ENCODE measurements at regions not wholly inside any gene's neighbourhood (a gene's known extent, or its start where the extent isn't known, plus 50 kb on each side); places are given as distances from the start of the nearest gene placed in this dataset.

DNA sequence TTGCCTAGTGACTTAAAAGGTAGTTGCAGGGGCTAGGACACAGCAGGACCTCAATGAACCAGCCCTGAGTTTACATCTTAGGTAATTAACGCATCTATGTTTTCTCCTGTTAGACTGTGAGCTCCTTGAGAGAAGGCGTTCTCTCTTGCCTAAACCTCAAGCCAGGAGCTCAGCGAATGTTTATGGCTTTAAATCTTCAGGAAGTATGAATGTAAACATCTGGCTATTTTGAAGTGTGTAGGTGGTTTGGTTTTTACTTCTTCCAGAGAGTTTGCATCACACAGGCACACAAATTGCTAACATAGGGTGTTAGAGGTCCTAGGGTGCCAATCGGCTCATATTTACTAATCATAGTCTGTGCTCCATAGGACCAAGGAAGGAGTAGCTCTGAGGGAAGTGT is 387.7 kb upstream of the ZNF507 start:
- no peak for DNase-seq

DNA sequence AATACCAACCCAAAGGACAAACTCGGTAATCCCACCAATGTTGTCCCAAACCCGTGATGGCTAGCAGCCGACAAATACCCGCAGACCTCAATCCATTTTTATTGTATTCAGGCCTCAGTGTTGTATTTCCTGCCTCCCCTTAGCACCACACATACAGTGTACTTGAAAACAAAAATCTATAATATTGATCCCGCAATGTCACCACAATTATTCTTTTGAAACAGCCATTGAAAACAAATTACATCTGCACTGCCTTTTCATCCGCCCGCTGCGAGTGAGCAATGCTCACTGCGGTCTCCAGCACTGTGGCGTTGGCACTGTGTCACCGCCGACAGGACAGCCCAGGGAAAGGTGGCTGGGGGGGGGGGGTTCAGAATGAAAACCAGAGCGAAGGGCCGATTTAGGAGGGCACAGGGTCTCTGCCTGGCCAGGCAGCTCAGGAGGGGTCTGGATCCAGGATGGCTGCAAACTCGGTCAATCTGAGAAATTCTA is 385.8 kb upstream of the ZNF507 start:
- no peak for DNase-seq

DNA sequence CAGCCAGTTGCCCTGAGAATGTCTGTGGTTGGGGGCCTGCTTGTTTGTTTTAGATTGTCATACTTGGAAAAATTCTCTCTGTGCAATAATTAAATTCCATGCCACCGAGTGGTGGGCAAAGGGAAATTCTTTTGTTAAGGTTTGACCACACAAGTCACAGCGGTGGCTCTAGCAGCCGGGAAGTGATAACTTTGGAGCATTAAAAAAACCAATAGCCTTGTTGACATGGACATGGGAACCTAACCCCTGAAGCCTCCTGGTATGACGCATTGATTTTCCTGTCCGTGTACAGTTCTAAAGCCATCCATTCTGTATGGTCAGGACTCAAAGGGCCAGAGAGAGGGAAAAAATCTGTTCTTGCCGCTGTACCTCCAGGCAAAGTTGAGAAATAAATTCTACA is 384.9 kb upstream of the ZNF507 start:
- no peak for DNase-seq

DNA sequence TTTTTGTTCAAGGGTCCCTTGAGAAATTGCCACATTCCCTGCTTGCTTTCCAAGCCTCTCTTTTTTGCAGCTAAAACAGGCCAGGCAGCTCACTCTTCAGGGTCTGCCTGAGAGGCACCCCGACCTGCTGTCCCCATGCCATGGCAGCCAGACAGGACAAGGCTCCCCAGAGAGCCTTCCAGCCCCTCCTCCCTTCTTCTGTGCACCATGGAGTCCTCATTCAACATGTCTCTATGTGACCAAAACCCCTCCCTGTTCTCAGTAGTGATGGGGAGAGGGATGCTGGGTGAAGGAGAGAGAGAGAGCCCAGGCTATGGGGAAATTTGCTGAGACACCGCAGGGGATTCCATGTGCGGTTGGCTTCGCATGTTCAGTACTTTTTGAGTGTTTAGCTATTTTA is 384.2 kb upstream of the ZNF507 start:
- DNase-seq: no peak

DNA sequence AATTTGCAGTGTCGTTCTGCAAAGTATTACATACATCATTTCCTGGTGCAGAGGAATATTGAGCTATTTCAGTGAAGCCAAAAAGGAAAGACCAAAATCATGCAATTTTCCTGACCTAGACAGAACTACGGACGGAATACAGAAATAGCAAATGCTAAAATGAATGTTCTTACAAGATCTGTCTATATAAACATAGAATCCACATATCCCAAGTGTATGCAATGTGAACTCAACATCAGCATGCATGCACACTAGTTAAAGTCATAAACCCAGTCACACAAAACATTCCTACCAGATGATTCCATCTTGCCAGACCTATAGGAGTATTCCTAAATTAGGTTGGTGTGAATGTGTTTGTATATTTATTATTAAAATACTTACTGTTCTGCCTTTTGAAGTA is 383.7 kb upstream of the ZNF507 start:
- DNase-seq: no peak

DNA sequence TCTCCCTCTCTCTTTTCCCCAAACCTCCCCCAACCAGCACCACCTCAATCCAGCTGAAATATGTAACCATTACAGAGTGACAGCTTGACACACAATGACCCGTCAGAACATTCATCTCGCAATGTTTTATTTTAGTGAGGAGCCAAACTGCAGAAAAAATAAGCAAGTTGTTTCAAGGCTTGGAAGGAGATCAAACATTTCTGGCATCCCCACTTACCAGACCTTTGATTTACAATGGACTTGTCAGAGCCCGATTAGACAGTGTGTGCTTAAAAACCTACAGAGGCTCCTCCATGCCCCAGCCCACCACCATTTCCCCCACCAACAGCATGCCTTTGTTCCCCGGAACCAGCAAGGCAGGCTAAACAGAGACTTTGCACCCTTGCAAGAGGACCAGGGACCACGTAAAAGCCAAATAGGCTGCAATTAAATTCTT is 382.8 kb upstream of the ZNF507 start:
- DNase-seq: no peak

DNA sequence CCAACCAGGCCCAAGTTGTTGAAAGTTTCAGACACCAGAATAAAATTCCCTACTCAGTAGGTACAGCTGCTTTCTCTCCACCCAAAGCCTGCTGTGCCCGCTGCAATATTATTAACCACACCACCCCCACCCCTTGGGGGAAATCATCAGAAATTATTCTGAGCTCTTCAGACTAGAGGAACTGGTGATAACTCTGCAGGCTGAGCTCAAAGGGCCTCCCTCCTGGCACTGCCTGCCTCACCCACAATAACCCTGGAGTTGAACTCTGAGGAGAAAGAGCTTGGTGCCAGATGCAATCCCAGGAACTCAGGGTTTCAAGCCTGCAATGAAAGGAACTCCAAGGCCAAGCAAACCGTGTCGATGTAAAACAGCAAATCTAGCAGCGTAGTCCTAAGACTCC is 381.7 kb upstream of the ZNF507 start:
- DNase-seq: no peak

DNA sequence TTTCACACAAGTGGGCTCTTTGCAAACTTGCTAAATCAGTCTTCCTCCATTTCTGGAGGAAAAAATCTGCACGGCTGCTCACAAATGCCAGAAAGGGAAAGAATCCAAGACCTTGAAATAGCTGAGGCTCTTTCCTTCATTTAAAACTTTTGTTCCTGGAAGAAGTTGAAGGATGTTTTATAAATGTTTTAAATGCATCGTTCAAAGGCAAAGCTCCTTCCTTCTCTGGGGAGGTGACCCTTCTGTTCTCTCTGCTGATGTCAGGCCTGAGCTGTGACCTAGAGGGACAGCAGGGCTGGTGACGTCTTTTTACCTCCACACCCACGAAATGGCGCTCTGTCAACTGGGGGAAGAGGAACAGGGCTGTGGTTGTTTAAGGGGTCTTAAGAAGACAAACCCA is 376.4 kb upstream of the ZNF507 start:
- DNase-seq: no peak

DNA sequence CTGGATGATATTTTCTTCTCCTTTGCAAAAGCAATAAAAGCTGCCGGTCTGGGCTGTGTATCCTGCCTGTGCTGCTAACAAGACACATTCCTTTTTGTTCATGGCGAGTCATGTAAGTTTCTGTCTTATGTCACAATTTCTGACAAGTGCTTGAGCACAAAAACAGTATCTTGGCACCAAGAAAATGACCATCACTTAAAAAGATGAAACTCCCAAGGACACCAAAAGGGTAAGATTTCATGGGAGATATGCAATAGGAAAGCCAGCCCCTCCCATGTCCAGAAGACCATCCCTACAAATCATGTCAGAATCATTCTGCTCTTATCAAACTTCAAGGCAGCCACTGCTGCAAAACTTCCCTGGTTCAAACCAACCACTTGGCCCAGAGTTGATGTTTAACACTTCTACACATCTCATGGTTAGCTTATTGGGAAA is 375.4 kb upstream of the ZNF507 start:
- DNase-seq: no peak

DNA sequence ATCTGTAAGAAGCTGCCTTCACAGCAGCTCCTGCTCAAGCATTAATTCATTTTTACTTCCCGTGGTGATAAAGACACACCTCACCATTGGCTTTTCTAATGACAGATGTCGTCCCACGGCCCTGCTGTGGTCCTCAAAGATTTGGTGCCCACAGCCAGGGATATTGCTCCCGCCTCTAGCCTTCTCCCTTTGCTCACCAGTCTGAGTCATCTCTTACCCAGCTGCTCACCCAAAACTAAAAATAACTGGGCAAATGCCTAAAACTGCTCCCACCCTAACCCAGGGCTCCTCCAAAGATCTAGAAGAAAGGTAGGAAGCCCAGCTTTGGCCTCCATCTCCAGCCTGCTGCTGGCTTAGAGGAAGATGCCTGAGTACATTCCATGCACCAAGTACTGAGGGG is 371.1 kb upstream of the ZNF507 start:
- DNase-seq: no peak

DNA sequence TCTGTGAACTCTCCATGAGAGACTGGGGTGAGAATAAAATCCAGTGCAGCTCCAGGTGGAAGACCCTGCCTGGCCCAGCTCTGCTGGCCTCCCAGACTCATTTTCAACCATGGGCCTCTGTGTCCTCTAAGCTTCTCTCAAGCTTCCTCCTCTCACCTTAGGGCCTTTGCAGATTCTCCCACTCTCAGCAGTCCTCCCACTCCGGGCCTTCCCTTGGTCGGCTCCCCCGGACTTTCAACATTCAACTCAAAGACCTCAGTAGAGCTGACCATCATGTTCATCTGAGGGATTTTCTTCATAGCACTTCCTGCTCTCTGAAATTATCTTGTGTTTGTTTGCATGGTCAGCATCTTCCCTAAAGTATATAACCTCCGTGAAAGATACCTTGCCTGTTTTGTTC is 370.5 kb upstream of the ZNF507 start:
- no peak for DNase-seq

DNA sequence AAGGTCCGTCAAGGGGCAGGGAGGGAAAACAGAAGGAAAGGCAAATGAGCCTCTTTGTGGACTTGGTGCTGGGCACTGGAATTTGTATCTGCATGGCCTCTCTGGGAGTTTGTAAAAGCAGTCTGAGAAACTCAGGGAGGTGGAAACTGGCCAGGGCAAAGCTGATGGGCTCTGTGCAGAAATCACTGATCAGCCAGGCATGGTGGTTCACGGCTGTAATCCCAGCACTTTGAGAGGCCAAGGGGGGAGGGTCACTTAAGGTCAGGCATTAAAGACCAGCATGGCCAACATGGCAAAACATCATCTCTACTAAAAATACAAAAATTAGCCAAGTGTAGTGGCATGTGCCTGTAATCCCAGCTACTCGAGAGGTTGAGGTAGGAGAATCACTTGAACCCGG is 369.9 kb upstream of the ZNF507 start:
- DNase-seq: no peak

DNA sequence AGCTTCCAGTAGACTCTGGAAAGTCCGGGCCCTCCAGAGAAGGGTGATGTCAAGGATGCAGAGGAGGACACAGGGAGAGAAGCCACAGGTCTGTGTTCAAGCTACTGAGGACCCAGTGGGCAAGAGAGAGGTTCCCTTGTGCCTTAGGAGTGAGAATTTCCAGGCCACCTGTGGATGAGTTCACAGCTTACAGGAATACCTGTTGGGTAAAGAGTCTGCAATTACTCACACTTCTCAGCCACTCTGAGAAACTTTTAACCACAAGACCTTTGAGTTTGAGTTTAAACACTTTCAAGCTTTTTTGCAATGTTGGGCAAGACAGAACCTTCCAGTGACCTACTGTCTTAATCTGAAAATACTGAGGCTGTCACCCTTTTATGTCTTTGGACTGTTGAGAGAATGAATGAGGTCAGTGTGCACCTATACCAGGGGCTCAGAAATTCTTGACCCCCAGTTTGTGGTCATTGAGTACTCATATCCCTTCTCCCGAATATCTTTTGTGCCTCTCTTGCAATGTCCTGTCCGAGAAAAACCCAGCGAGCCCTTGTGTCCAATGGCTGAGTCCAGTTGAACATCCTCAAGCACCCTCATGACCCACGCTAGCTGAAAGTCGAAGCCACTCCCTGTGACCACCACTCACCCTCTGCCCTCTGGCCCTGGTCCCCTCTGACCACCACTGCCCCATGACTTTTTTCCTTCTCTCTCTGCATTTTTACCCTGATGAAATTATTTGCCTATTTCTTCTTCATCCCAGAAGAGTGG is 368.5 kb upstream of the ZNF507 start:
- DNase-seq: no peak

DNA sequence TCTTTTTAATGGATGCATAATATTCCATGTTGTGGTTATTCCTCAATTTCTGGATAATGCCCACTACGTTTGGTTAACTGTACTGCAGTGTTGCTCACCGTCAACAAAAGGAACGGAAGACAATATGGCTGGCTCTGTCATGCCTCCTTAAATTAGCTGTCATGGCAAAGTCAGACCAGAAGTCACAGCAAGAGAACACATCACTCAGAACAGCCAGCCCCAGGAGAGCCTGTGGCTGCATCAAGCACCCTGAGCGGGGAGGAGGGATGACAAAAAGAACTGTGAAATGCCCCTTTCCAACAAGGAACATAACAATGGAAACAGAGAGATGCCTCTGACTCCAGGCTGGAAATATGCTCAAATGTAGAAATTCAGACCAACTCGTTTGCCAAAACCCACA is 366.0 kb upstream of the ZNF507 start:
- DNase-seq: no peak

DNA sequence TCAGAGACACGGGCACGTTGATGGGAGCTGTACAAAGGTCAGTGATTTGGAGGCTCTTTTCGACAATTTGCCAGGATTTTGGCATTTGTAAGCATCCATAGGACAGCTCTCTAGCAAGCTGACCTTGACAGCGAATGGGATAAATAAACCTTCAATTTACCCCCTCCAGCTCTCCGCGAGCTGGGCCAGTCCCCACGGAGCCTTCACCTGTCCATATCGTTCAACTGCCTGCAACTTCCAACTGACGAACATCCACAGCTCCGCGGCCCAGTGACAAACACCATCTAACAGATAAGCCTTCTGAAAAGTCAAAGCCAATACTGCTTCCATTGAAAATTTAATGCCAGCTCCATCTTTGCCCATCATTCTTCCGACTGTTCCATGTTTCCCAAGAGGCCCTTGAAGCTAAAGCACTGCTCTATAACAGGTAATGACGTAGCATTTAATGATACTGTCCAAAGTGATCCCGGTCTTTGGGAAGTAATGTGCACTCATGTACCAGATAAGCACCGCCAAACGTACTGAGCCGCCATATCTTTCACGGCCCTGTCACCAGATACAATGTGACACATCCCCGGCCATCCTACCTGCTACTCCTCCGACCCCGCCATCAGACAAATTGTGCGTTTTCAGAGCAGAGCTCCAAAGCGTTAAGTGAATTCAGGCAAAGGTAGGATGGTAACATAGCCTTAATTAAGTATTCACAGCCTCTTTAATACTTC is 365.3 kb upstream of the ZNF507 start:
- DNase-seq: no peak

DNA sequence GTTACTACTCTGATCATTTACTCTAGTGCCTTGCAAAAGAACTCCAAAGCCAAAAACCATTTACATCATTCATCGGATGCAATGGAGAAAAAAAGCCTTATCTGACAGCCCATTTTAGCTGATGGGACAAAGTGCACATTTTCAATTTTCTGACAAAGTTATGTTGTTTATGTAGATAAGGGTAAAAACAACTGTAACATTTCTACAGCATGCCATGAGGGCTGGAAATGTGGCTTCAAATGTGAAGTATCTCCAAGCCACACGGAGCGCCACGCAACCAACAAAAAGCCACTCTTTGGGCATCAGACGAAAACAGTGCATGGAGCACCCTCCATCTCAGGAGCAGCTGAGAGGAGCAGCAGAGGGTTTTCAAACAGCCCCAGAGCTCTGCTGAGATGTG is 364.6 kb upstream of the ZNF507 start:
- no peak for DNase-seq

DNA sequence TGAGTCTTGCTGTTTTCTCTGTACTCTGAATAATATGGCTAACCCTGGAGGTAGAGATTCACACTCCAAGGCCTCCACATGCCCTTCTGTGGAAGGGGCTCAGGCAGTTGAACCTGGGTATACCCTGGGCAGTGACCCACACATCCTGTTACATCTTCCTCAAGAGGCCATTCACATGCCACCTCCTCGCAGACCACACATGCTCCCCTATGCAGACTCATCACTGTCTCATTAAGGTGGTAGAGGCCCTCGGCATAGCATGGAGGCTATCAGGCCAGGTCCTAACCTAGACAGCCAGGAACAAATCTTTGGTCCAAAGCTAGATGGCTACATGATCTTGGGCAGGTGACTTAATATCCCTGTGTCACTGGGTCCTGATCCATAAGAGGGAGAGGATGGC is 363.9 kb upstream of the ZNF507 start:
- DNase-seq: no peak

DNA sequence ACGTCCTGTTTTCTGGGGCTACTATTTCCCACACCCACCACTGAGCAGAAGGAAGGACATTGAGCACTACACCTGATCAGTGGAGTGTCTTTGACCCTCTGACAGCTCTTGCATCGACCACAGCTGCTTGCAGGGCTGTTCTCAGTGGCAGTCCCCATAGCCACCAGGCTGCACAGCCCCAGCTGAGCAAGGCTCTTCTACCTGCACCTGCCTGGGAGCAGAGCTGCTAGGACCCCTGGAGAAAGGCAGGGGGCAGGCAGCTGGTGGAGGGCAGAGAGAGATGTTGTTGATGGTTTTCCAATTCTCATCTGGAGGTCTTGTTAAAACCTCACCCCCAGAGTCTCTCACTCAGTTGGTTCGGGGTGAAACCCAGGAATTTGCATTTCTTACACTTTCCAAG is 361.8 kb upstream of the ZNF507 start:
- DNase-seq: no peak

DNA sequence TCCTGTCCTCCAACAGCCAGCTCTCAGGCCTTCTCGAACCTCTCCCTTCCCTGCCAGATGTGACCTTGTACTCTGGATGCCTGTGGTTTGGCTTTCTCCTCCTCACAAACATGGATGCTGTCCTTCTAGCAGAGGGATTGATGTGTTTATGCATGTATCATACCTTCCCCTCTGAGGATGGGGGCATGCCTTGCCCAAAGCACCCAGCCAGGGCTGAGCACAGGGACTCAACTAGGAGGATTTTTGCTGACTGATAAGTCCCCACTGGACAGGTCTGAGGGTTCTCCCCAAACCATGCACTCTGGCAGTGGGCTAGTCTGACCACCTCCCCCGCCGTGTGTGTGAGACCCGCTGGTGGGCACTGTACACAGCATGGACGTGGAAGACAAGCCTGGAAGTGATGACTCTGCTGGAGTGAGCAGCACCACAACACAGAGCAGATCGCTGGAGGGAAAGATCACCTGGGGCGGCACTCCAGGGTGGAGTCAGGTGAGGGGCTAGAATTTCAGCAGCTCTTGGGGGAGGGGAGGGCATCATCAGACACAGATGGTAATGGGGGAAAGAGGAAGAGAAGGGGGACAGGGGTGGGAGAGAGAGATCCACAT is 360.3 kb upstream of the ZNF507 start:
- no peak for DNase-seq

DNA sequence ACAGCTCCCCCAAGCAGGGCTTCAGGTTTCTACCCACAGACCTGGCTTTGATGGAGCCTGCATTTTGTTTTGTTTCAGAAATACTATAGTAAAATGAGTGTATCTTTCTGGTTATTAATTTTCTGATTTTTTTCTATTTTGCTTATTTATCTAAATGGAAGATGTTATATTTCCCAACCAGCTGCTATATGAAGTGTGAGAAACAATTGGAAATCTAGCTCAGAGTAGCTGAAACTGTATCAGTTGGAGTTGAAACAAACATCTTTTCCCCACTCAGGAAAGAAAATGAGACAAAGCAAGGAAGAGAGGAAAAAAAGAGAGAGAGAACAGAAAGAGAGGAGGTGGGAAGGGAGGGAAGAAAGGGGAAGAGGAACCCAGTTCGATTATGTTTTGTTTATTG is 358.5 kb upstream of the ZNF507 start:
- no peak for DNase-seq

DNA sequence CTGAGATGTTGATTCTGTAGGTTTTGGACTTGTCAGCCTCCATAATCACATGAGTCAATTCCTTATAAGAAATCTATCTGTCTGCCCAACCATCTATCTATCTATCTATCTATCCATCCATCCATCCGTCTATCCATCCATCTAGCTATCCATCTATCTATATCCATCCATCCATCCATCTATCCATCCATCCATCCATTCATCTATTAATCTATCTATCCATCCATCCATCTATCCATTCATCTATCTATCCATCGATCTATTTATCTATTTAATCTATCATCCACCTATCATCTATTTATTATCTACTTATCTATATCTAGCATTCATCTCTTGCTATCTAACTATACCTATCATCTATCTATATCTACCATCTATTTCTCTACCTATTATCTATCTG is 357.2 kb upstream of the ZNF507 start:
- no peak for DNase-seq

DNA sequence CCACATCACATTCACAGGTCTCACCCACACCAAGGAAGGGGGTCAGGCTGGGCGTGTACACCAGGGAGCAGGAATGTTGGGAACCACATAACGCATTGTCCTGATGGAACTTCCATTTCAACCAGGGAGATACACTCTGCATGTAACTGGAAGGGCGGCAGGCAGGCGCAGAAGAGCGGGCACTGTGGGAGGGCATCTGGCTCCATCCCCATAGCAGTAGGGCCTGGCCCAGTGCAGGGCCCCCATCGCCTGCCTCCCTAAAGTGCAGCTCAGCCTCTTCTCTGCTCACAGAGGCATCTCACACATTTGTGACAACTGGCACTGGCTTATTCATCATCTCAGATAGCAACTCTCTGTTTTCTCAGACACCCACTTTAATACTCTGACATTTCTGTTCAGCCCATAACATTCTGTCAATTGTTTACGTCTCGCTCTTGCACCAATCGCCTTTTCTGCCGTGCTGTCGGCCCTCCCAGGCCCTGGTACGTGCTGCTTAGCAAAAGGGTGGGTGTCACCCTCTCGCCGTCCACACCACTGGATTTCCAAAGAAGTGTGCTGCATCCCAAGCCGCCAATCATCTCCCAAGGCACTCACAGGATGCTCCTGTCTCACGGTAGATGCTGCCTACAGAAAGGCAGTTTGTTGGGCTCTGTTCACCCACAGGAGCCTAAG is 353.3 kb upstream of the ZNF507 start:
- DNase-seq: no peak

DNA sequence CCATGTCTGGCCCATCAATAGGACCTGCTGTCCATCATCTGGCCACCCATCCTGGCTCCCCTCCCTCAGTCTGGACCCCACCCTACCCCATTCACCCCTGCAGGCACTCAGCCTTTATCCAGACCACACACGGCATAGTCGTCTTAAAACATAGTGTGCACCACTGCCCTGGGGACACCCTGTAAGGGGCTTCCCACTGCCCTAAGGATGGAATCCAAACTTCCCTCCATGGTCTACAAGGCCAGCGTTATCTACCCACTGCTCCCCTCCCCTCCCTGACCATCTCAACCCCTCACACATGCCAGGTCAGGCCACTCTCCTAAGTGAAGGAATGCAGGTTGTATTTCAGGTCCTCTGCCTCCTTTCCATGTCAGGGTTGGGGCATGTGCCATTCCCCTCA is 352.7 kb upstream of the ZNF507 start:
- DNase-seq: no peak

DNA sequence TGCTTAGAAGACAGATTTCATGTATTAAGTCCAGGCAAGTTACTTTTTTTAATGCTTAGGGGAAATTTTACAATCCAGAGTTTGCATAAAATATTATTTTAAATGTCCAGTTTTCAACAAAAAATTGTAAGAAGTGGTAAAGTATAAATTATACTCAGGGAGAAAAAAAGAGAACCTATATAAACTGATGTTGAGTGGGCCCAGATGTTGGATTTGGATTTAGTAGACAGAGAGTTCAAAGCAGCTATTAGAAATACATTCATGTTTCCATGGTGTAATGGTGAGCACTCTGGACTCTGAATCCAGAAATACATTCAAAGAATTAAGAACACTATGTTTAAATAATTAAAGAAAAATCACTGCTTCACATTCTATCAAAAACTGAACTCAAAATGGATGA is 349.9 kb upstream of the ZNF507 start:
- no peak for DNase-seq
